Bone marrow (tissue), 2 donors: ENCODE measurements at regions not wholly inside any gene's neighbourhood (a gene's known extent, or its start where the extent isn't known, plus 50 kb on each side); places are given as distances from the start of the nearest gene placed in this dataset.
"Not testable (repeated sequence)": the region's sequence is repeated elsewhere in the genome, so short reads cannot be mapped to it uniquely, and the experiment has no call there.

Experiments used
- DNase-seq, 2 donors: peaks; one replicate each; lab custom pipeline; 2025; lab: John Stamatoyannopoulos, UW

DNA sequence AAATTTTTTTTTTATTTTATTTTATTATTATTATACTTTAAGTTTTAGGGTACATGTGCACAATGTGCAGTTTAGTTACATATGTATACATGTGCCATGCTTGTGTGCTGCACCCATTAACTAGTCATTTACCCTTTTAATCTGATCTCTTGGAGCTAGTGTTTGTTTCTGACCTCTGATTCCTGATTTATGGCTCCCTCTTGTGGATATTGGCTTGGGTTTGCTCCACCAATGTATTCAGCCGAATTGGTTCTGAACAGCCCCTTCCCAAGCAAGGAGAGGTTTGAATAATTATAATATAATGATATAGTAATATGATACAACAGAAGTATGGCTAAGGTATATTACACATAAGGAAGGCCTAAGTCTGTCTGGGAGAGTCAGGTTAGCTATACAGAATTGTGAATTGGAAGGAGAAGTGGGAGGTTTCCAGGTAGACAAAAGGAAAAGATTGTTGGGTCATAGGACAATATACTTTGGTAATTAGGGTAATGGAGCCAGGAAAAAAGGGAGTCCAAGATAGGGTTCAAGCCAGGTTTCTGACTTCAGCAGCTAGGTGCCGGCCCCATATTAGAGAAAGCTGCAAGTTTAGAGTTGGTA is 53.1 kb upstream of the HMCN1 start:
- DNase-seq: peak in 1 of 2 donors; percentile 6

DNA sequence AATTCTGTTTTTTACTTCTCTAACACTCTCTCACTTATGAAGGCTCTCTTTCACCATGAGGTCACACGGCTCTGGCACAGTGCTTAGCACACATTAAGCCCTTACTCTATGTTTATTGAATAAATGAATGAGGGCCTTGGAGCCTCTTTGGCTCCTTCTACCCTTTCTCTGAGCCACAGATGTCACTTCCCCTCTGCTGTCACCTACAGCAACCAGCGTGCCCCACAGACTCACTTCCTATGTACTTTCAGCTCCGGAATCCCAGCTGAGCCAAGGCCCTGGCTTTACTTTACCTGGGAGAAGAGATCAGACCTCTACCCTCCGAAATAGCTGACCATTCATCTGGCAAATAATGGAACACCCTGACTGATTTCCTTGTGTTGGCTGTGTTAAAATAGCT is 53.7 kb upstream of the HMCN1 start:
- DNase-seq: peak in 1 of 2 donors; percentile 5

DNA sequence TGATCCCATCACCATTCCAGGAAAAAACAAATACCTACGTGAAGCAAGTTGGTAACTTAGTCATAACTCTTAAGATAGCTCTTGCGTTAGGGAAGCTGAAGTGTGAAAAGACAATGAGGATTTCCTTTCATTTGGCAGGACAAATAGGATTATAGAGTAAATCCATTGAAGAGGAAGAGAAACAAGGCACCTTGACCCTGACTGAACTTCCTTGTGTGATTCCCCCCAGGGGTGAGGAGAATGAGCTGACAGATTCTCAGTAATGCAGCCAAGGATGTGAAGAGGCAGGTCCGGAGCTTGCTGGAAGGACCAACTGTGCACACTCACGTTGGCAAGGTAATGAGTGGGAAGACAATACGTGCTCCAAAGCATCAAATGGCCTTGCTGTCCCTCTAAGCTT is 55.0 kb upstream of the HMCN1 start:
- DNase-seq: no peak

DNA sequence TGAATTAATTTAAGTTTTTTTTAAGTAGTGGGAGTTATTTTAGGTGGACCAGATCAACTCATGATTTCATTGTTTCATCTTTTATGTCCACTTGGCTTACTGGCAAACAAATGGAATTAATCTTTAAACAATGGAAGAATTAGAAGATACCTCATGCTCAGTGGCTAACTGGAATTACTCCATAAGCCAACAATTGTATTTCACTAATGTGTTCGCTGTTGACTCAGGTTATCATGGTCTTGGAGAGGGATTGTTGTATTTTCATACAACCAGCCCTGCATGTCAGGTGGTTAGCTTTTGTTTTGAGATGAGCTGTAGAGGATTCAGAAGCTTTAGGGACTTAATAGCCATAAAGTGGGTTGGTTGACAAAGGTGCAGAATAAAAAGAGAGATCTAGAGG is 57.2 kb upstream of the HMCN1 start:
- DNase-seq: no peak

DNA sequence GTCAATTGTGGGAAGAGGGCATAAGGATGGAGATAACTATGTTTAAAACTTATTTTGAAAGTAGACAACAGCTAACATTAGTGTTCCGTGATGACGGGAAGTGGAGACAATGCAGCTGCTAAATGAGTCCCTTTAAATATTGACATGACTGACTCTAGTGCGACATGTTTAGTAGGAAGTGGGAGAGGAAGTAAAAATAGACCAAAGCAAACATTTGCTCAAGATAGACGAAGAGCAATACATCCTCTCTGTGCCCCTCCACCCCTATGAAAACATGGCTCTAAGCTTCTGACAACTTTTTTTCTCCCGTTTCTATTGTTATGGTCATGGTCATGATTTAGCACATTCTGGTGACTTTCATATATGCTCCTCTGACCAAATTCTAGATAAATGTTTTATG is 60.0 kb upstream of the HMCN1 start:
- no peak for DNase-seq

DNA sequence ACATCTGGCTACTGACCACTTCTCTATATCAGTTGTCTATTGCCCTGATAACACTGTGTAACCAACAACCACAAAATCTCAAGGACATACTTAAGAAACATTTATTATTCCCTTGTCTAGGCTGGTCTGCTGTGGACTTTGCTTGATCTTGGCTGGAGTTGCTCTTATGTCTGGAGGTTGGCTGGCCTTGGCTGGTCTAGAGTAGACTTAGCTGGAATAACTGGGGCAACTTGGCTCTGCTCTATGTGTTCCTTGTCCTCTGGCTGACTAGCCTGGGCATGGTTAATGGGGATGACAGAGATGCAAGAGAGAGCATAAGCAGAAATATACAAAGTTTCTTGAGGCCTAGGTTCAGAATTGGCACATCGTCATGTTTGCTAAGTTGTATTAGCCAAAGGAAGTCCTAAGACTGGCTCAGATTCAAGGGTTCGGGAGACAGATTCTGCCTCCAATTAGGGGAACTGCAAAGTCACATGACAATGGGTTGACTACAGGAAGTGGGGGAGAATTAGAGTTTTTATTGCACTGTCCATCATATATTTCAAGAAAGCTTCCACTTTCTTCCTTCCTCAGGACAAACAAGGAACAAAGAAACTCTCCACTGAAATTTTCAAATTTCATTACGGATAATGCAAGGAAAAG is 61.4 kb upstream of the HMCN1 start:
- no peak for DNase-seq

DNA sequence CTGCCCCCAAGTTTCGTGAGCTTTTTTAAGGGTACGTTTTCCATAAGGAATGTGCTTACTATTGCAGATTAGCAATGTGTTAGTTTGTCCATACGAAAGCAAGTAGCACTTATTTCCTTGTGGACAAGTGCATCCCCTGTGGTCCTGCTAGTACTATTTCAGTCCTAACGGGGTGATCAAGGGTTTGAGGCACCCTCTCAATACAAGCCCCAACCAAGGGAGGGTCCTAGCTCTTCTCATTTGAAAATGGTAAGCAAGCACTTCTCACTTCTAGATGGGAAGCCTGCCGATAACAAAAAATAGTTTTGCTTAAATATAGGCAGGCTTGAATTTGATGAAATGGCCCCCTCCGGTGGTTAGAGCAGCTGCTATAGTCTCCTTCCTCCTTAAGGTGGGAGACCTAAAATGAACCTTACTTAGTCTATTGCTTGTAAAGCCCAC is 64.0 kb upstream of the HMCN1 start:
- DNase-seq: no peak

DNA sequence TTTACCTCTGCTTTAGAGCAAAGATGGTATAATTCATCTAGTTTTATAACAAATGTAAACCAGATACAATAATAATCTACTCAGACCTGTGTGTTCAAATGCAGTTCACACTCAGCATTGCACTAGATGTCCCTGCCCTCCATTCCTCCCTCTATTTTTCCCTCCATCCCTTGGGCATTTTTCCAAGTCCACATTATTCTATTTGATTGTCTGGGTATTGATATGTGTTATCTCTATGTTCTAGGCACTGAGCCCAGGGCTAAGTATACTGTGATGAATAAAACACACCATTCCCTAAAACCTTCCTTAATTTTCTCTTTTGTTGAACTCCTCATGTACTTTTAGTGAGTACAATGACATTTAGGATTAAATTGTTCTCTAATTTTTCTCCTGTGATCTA is 66.2 kb upstream of the HMCN1 start:
- no peak for DNase-seq

DNA sequence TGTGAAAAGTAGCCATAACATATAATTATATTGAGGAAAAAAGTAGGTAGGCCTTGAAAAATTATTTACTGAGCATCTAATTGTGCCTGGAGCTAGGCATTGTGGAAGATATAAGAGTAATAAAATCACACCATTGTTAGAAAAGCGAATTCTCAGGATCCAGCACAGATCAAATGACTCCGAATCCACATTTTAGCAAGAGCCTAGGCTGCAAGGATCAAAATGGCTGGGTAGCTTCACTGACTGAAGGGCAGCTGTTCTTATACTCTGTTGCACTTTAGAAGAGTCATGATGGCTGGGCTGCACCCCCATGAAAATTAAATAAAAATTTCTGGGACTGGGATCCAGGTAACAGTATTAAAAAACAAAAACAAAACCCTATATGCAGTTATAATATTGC is 67.6 kb upstream of the HMCN1 start:
- no peak for DNase-seq

DNA sequence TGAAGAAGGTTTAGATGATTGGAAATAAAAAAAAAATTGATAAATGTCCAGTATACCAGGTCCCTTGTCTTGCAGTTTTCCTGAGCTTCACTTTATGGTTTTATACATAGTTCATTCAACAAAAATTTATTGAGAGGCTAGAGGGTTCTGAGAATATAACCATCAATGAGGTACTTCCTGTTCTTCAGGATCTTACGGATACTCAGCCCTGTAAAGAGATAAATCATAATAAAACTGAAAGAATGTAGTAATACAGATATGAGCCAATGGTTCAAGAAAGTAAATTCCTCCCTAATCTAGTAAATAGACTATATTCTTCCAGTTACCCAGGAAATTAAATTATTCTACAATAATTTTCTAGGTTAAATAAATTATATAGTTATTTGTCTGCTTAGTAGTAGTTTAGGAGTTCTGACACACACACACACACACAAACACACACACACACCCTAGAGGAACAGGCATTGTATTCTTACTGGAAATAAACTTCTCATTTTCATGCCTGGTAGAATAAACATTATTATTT is 70.4 kb upstream of the HMCN1 start:
- no peak for DNase-seq

DNA sequence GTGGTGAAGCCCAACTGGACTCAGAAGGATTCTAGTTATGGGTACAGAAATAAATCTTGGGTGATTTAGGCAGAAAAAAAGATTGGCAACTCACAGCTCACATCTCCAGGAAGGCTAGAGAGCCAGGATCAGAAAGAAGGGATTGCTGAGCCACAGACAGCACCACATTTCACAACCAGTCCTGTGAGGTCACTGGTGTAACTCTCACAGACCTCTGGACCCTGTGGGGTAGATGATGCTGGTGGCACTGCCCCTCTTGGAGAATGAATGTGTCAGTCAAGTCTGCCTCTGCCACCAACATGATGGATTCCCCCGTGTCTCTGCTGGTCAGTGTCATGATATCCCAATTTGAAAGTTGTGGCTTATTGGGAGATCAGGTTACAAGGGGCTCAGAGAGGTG is 70.9 kb upstream of the HMCN1 start:
- DNase-seq: no peak

DNA sequence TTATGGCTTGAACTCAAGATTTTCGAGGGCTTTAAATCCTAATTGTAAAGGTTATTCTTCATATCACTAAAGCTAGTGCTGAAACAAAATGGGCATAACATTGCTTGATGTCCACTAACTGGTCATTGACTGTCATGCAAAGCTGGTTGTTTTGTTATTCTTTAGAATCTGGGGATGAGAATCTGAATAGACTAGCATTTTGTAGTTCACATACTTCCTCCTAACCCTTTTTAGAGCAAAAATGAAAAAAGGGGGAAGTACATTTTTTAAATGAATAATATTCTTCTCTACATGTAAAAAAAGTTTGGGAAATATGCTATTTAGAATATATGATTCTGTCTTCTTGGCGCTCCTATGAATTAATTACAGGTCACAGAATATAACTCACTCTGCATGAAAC is 72.2 kb upstream of the HMCN1 start:
- no peak for DNase-seq

DNA sequence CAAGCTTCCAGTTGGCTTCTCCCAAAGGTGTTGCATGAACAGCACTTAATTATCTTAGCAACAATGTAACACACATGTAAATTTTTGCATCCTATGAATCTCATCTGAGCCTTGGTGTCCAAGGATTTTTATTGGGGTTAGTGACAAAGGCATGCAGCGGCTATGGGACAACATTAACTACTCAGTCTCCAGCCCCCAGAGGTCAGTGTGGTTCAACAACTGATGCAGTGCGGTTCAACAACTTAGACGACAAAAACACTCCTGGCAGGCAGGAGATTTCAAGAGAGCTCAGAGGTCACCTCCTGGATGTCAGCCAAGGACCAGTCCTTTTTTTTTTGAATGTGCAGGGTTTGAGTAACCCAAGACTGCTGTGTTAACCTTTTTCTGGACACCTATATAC is 77.5 kb upstream of the HMCN1 start:
- DNase-seq: no peak

DNA sequence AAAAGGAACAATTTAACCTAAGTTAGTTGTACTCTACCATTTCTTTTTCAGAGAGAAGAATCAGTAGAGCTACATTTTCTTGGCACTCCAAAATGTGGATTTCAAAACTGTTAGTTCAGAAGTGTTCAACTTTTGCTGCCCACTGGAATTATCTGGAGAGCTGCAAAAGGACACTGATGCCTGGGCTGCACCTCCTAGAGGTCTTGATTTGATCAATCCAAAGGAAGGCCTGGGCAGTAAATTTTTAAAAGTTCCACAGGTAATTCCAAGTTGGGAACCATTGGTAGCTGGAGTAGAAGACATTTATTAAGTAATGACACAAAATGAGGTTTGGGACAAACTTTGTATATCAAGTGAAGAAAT is 79.3 kb upstream of the HMCN1 start:
- no peak for DNase-seq

DNA sequence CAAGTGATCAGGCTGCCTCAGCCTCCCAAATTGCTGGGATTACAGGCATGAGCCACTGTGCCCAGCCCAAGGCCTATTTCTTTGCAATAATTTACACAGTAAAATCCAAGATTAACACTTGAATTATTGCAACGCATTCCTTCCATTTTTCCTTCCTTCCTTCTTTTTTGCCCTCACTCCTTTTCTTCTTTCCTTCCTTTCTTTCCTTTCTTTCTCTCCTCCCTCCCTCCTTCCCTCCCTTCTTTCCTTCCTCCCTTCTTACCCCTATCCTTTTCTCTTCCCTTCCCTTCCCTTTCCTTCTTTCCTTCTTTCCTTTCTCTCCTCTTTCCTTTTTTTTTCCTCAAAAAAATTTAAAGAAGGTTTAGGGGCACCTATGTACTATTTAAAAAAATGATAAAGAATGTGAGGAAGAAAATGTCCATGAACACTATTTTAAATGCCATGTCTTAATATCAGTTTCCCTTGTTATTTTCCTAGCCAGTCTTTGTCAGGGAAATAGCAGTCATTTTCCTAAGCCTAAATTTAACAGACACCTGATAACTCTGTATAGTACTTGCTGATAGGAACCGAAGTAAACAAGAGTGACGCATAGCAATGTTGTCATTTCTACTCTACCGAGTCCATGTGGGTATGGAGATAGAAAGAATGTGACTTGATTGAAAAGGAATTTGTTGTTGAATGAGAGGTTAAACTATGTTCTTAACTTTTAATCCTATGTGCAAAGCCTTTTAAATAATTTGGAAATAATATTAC is 79.8 kb upstream of the HMCN1 start:
- DNase-seq: no peak

DNA sequence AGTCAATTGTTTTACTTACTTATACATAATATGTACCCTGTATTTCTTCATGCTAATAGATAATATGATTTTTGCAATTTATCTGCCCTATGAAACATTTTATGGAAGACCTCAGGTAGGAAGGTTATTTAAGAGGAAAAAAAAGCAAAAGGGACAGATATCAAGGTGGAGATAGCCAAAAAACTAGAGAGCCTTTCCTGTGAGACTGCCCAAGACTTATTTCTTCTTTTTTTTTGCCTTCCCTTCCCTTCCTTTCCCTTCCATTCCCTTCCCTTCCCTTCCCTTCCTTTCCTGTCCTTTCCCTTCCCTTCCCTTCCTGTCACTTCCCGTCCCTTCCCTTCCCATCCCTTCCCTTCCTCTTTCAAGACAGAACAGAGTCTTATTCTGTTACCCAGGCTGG is 80.6 kb upstream of the HMCN1 start:
- DNase-seq: no peak

DNA sequence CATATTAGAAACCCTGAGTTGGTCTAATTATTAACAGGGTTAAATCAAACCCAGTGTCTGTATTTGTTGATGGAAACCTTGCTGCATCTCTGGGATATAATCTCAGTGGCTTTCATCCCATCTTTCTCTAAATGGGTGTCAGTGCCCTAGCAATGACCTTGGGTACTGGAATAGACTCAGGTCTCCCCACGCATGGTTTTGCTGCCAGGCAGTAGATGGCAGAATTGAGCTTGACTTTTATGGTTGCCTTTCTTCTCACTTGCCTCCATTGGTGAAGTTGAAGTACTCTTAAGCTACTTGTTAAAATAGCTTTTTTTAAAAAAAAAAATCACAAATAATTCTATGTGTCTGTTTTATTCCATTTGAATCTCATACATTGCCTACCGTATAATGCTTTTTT is 81.8 kb upstream of the HMCN1 start:
- DNase-seq: no peak

DNA sequence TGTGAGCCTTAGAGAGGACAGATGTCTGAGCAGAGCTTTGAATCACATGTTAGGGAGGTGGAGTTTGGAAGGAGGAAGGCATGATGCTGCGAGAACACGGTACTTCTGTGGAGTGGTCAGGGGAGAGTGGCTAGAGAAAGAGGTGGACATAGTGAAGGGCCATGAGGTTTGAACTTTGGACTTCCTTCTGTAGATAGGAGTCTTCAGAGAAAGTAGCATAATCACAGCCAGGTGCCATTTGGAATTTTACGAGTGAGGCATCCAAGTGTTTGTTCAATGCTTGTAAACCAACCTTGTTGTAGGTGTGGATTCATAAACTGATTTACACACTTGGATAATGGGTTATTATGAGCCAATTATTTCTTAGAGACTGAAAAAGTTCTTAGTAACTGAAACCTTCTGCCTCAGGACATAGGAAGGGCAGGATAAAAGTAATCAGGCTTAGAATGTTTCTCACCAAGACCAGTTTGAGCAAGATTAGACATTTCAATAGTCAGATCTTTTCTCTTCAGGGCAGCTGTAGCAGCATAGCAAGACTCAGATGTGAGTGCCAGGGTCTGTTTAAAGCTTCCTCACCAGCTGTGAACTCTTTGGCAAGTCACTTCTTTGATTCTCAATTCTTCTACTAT is 83.5 kb upstream of the HMCN1 start:
- no peak for DNase-seq

DNA sequence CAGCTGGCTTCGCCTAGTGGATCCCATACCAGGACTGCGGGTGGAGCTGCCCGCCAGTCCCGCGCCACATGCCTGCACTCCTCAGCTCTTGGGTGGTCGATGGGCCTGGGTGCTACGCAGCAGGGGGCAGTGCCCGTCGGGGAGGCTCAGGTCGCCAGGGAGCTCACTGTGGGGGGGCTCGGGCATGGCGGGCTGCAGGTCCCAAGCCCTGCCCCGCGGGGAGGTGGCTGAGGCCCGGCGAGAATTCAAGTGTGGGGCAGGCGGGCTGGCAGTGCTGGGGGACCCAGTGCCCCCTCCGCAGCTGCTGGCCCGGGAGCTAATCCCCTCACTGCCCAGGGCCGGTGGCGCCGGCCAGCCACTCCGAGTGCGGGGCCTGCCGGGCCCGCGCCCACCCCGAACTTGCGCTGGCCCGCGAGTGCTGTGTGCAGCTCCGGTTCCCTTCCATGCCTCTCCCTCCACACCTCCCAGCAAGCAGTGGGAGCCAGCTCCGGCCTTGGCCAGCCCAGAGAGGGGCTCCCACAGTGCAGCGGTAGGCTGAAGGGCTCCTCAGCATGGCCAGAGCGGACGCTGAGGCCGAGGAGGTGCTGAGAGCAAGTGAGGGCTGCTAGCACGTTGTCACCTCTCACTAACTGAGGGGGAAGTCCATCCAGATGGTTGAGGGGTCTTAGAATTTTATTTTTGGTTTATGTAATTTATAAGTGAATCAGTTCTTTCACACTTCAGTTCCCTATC is 85.2 kb upstream of the HMCN1 start:
- no peak for DNase-seq

DNA sequence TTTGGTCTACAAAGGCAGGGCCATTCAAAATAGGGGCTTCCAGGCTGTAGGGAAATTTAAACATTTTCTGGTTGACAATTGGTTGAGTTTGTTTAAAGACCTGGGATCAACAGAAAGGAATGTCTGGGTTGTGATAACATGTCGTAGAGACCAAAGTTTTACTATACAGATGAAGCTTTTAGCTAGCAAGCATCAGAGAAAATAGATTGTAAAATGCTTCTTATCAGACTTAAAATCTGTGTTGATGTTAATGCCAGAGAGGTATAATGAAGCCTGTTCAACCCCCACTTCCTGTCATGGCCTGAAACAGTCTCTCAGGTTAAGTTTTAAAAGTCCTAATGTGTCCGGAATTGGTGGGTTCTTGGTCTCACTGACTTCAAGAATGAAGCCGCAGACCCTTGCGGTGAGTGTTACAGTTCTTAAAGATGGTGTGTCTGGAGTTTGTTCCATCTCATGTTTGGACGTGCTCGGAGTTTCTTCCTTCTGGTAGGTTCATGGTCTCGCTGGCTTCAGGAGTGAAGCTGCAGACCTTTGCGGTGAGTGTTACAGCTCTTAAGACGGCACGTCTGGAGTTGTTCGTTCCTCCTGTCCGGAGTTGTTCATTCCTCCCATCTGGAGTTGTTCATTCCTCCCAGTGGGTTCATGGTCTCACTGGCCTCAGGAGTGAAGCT is 86.5 kb upstream of the HMCN1 start:
- DNase-seq: not testable (repeated sequence)

DNA sequence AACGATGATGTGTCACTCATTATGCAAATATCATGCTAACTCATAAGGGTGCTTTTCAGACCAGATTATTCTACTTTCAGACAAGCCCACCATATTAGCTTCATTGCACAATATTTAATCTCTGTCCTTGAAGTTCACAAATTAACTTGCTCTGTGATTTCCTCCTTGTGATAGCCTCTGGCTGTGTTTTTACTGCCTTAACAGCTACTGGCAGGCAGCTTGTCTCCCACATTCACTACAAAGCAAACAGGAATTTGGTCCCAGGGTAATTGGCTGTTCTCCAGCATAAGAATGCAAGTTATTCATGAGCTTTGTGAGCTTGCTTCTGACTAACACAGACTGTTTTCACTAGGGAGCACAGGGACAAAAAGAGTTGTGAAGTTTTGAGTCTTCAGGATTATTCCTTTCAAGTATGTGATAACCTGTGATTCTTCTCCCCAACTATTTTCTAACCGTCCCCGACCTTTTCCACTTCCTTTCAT is 87.9 kb upstream of the HMCN1 start:
- no peak for DNase-seq
